ENCODE measurements at regions not wholly inside any gene's neighbourhood (a gene's known extent, or its start where the extent isn't known, plus 50 kb on each side); places are given as distances from the start of the nearest gene placed in this dataset.

GRCh38 chr2:19272039-19272438 is 86.4 kb downstream of the OSR1 start:
- no peak overlapping the region for H3K9ac ChIP-seq (replicated peaks; ENCODE audit: extremely low read depth, insufficient read depth, low read length)
- no peak overlapping the region for H3K4me3 ChIP-seq (replicated peaks in 1 of 3; ENCODE audit: insufficient read depth in 1 of 3, low read depth in 1 of 3, low read length in 3 of 3)
- no peak overlapping the region for H2AFZ ChIP-seq (ENCODE audit: low read depth, low read length)
- no peak for DNase-seq (ENCODE audit: low read depth, low spot score)
- dilution Hi-C loops (cut with MboI; ENCODE audit: extremely low pct_ligation_motif_present, low sequenced_read_pairs): no loop called here
- no TSS peak for BruUV-seq (replicated peaks)
- no peaks in the 10 kb centered on the region for H3K79me2 ChIP-seq (ENCODE audit: control insufficient read depth, insufficient read depth, low read length)
- ChIA-PET CTCF (no interaction called here), POLR2A (no interaction called here)
- no peak for FAIRE-seq
- H3K27ac ChIP-seq (ENCODE audit: insufficient read depth, low read depth, low read length): no peak overlapping the region
- TF ChIP-seq FOS (IDR thresholded peaks at IDR 0.05; ENCODE audit: borderline replicate concordance, insufficient read depth, low read length) (no peak), MYC (IDR thresholded peaks at IDR 0.05; ENCODE audit: low read depth, low read length) (no peak), POLR2A (IDR thresholded peaks at IDR 0.05; ENCODE audit: low read depth, low read length) (no peak), POLR2AphosphoS5 (IDR thresholded peaks at IDR 0.05; ENCODE audit: insufficient read depth, low read depth, low read length) (no peak), JUN (IDR thresholded peaks at IDR 0.05; ENCODE audit: borderline replicate concordance, insufficient read depth, insufficient read length, low read depth) (no peak), MAX (IDR thresholded peaks at IDR 0.05; ENCODE audit: insufficient read depth, insufficient read length) (no peak), EZH2 (IDR thresholded peaks at IDR 0.05; ENCODE audit: borderline replicate concordance, low read depth, low read length, severe bottlenecking) (no peak)
- no peaks in the 10 kb centered on the region for H3K9me1 ChIP-seq (replicated peaks; ENCODE audit: control insufficient read depth, extremely low read depth, insufficient read depth, low read length)
- no peaks in the 10 kb centered on the region for H3K36me3 ChIP-seq (ENCODE audit: control insufficient read depth in 2 of 2, extremely low read depth in 1 of 2, insufficient read depth in 2 of 2, low read length in 2 of 2)
- H3K27me3 ChIP-seq (ENCODE audit: control insufficient read depth in 2 of 2, insufficient read depth in 2 of 2, low read length in 2 of 2): no peaks in the 10 kb centered on the region
- H4K20me1 ChIP-seq (replicated peaks; ENCODE audit: control insufficient read depth, extremely low read depth, insufficient read depth, low read length): no peaks in the 10 kb centered on the region
- no peak overlapping the region for H3K4me2 ChIP-seq (ENCODE audit: insufficient read depth, low read length)
- H3K4me1 ChIP-seq (ENCODE audit: control insufficient read depth, extremely low read depth, insufficient read depth, low read length): no peaks in the 10 kb centered on the region
- intact Hi-C loops (cut with micrococcal nuclease): no loop called here
- no peaks in the 10 kb centered on the region for H3K9me3 ChIP-seq (replicated peaks; ENCODE audit: control insufficient read depth, insufficient read depth, low read length)

- H3K4me2 ChIP-seq (ENCODE audit: insufficient read depth, low read length): no peak overlapping the region
- H3K9me3 ChIP-seq (replicated peaks; ENCODE audit: control insufficient read depth, insufficient read depth, low read length): no peaks in the 10 kb centered on the region
- no peak overlapping the region for H2AFZ ChIP-seq (ENCODE audit: low read depth, low read length)
- no peaks in the 10 kb centered on the region for H3K79me2 ChIP-seq (ENCODE audit: control insufficient read depth, insufficient read depth, low read length)
- no peaks in the 10 kb centered on the region for H4K20me1 ChIP-seq (replicated peaks; ENCODE audit: control insufficient read depth, extremely low read depth, insufficient read depth, low read length)
- dilution Hi-C loops (cut with MboI; ENCODE audit: extremely low pct_ligation_motif_present, low sequenced_read_pairs): no loop called here
- H3K4me3 ChIP-seq (replicated peaks in 1 of 3; ENCODE audit: insufficient read depth in 1 of 3, low read depth in 1 of 3, low read length in 3 of 3): no peak overlapping the region
- H3K36me3 ChIP-seq (ENCODE audit: control insufficient read depth in 2 of 2, extremely low read depth in 1 of 2, insufficient read depth in 2 of 2, low read length in 2 of 2): no peaks in the 10 kb centered on the region
- no peak overlapping the region for H3K27ac ChIP-seq (ENCODE audit: insufficient read depth, low read depth, low read length)
- no peak for DNase-seq (ENCODE audit: low read depth, low spot score)
- no peak for TF ChIP-seq POLR2AphosphoS5 (IDR thresholded peaks at IDR 0.05; ENCODE audit: insufficient read depth, low read depth, low read length)
- TF ChIP-seq JUN (IDR thresholded peaks at IDR 0.05; ENCODE audit: borderline replicate concordance, insufficient read depth, insufficient read length, low read depth): no peak
- no peak for TF ChIP-seq FOS (IDR thresholded peaks at IDR 0.05; ENCODE audit: borderline replicate concordance, insufficient read depth, low read length)
- no peak for TF ChIP-seq MYC (IDR thresholded peaks at IDR 0.05; ENCODE audit: low read depth, low read length)
- TF ChIP-seq POLR2A (IDR thresholded peaks at IDR 0.05; ENCODE audit: low read depth, low read length): no peak
- TF ChIP-seq GATA2 (IDR thresholded peaks at IDR 0.05; ENCODE audit: insufficient read depth, insufficient read length, low read depth, low read length): no peak
- TF ChIP-seq CTCF (IDR thresholded peaks at IDR 0.05; ENCODE audit: extremely low read depth in 1 of 2, insufficient read depth in 1 of 2, low read depth in 1 of 2, low read length in 2 of 2): no peak
- TF ChIP-seq MAX (IDR thresholded peaks at IDR 0.05; ENCODE audit: insufficient read depth, insufficient read length): no peak
- TF ChIP-seq EZH2 (IDR thresholded peaks at IDR 0.05; ENCODE audit: borderline replicate concordance, low read depth, low read length, severe bottlenecking): no peak
- CTCF ChIA-PET: no interaction called here
- BruUV-seq (replicated peaks): no TSS peak
- no peak overlapping the region for H3K9ac ChIP-seq (replicated peaks; ENCODE audit: extremely low read depth, insufficient read depth, low read length)
- no peaks in the 10 kb centered on the region for H3K9me1 ChIP-seq (replicated peaks; ENCODE audit: control insufficient read depth, extremely low read depth, insufficient read depth, low read length)
- no peaks in the 10 kb centered on the region for H3K27me3 ChIP-seq (ENCODE audit: control insufficient read depth in 2 of 2, insufficient read depth in 2 of 2, low read length in 2 of 2)
- POLR2A ChIA-PET: no interaction called here
- intact Hi-C loops (cut with micrococcal nuclease): no loop called here
- FAIRE-seq: no peak
- no peaks in the 10 kb centered on the region for H3K4me1 ChIP-seq (ENCODE audit: control insufficient read depth, extremely low read depth, insufficient read depth, low read length)
Measured at GRCh38 chr2:19264852-19265251, 93.6 kb downstream of the OSR1 start.

Data from endothelial cell of umbilical vein (primary cell).